ENCODE measurements at regions not wholly inside any gene's neighbourhood (a gene's known extent, or its start where the extent isn't known, plus 50 kb on each side); places are given as distances from the start of the nearest gene placed in this dataset.
"Not testable (repeated sequence)": the region's sequence is repeated elsewhere in the genome, so short reads cannot be mapped to it uniquely, and the experiment has no call there.

- DNase-seq: no peak
Measured at GRCh38 chr3:110928016-110928662, 143.5 kb upstream of the NECTIN3 start.

- DNase-seq: no peak
Measured at GRCh38 chr3:110929816-110930215, 141.8 kb upstream of the NECTIN3 start.

- DNase-seq: no peak
Measured at GRCh38 chr3:110932567-110932966, 139.0 kb upstream of the NECTIN3 start.

- no peak for DNase-seq
Measured at GRCh38 chr3:110933821-110934426, 137.7 kb upstream of the NECTIN3 start.

GRCh38 chr3:110938629-110939028, 133.0 kb upstream of the NECTIN3 start:
- no peak for DNase-seq

GRCh38 chr3:110940055-110940454, 131.6 kb upstream of the NECTIN3 start:
- DNase-seq: no peak

GRCh38 chr3:110944782-110945181, 126.8 kb upstream of the NECTIN3 start:
- DNase-seq: no peak

- peak; percentile 0 for DNase-seq
Measured at GRCh38 chr3:110946810-110947209, 124.8 kb upstream of the NECTIN3 start.

GRCh38 chr3:110949194-110949593, 122.4 kb upstream of the NECTIN3 start:
- not testable (repeated sequence) for DNase-seq

GRCh38 chr3:110955301-110955880, 116.2 kb upstream of the NECTIN3 start:
- DNase-seq: no peak

- DNase-seq: no peak
Measured at GRCh38 chr3:110956081-110956480, 115.5 kb upstream of the NECTIN3 start.

- no peak for DNase-seq
Measured at GRCh38 chr3:110957247-110958025, 114.2 kb upstream of the NECTIN3 start.

GRCh38 chr3:110958313-110959147, 113.1 kb upstream of the NECTIN3 start:
- DNase-seq: no peak

- no peak for DNase-seq
Measured at GRCh38 chr3:110965976-110966375, 105.6 kb upstream of the NECTIN3 start.

GRCh38 chr3:110966966-110967663, 104.5 kb upstream of the NECTIN3 start:
- no peak for DNase-seq

GRCh38 chr3:110968076-110968475, 103.5 kb upstream of the NECTIN3 start:
- DNase-seq: no peak

- no peak for DNase-seq
Measured at GRCh38 chr3:110969229-110970211, 102.1 kb upstream of the NECTIN3 start.

GRCh38 chr3:110971010-110971601, 100.5 kb upstream of the NECTIN3 start:
- no peak for DNase-seq

- DNase-seq: no peak
Measured at GRCh38 chr3:110973263-110973895, 98.2 kb upstream of the NECTIN3 start.

GRCh38 chr3:110974902-110975301, 96.7 kb upstream of the NECTIN3 start:
- no peak for DNase-seq
